HEK293T (cell line): ENCODE measurements at regions not wholly inside any gene's neighbourhood (a gene's known extent, or its start where the extent isn't known, plus 50 kb on each side); places are given as distances from the start of the nearest gene placed in this dataset.

ENCODE experiments used
- ARNT ChIP-seq: fragments of 450-650 bp; IDR thresholded peaks from 2 replicates; pipeline ENCODE4 v1.6.1; 2017; ENCODE audit warnings: mild to moderate bottlenecking
- CTBP1 ChIP-seq: fragments of 450-650 bp; IDR thresholded peaks from 2 replicates; pipeline ENCODE4 v1.6.1; 2016; ENCODE audit warnings: borderline replicate concordance
- FOXA1 ChIP-seq: fragments of 450-650 bp; IDR thresholded peaks from 2 replicates; pipeline ENCODE4 v1.6.1; 2016; ENCODE audit warnings: mild to moderate bottlenecking
- FOXM1 ChIP-seq: fragments of 450-650 bp; IDR thresholded peaks from 2 replicates; pipeline ENCODE4 v1.6.1; 2017; ENCODE audit warnings: mild to moderate bottlenecking, borderline replicate concordance
- HDGF ChIP-seq: fragments of 450-650 bp; IDR thresholded peaks from 2 replicates; pipeline ENCODE4 v1.6.1; 2017; ENCODE audit warnings: antibody characterized with exemption, borderline replicate concordance
- LEF1 ChIP-seq: fragments of 450-650 bp; IDR thresholded peaks from 2 replicates; pipeline ENCODE4 v1.6.1; 2017; ENCODE audit warnings: mild to moderate bottlenecking, borderline replicate concordance
- TARDBP ChIP-seq: fragments of 450-650 bp; IDR thresholded peaks from 2 replicates; pipeline ENCODE4 v1.6.1; 2016

- TF ChIP-seq FOXA1, result no peak
- no peak for TF ChIP-seq TARDBP
- no peak for TF ChIP-seq LEF1
- no peak for TF ChIP-seq CTBP1
- TF ChIP-seq FOXM1, result no peak
- no peak for TF ChIP-seq HDGF
- TF ChIP-seq ARNT, result no peak
These were observed 933.8 kb downstream of the TMEM121 start for GRCh38 chr14:106459971-106460730.
